HL-60 (cell line): ENCODE measurements at regions not wholly inside any gene's neighbourhood (a gene's known extent, or its start where the extent isn't known, plus 50 kb on each side); places are given as distances from the start of the nearest gene placed in this dataset.
"Not testable (repeated sequence)": the region's sequence is repeated elsewhere in the genome, so short reads cannot be mapped to it uniquely, and the experiment has no call there.

ENCODE experiments used
- DNase-seq, 2 experiments: peaks; one replicate each; pipeline ENCODE4 v3.0.0-alpha.2; 2010 to 2020; ENCODE audit warnings: low read depth in 1 of 2, low spot score in 1 of 2
- H3K27ac ChIP-seq: fragments of 250-450 bp; sonication (Bioruptor Pico); replicated peaks from 2 replicates; pipeline ENCODE4 v1.5.1; 2020; ENCODE audit warnings: mild to moderate bottlenecking, moderate library complexity
- H3K27me3 ChIP-seq: fragments of 250-450 bp; sonication (Bioruptor Pico); 2 replicates; pipeline ENCODE4 v1.5.1; 2021; ENCODE audit warnings: mild to moderate bottlenecking, moderate library complexity; ENCODE audit not compliant: insufficient read depth, poor library complexity, severe bottlenecking
- H3K4me3 ChIP-seq: replicated peaks from 2 replicates; pipeline ENCODE4 v1.5.1; 2011; ENCODE audit warnings: mild to moderate bottlenecking, control low read depth, low read length; ENCODE audit not compliant: insufficient read depth
- CTCF ChIP-seq: IDR thresholded peaks from one replicate; pipeline ENCODE4 v1.5.1; 2011; ENCODE audit warnings: low read length, control low read depth, inconsistent platforms; ENCODE audit not compliant: insufficient read depth
- GABPA ChIP-seq: IDR thresholded peaks from 2 replicates; pipeline ENCODE4 v1.6.1; 2012; ENCODE audit warnings: low read depth
- POLR2AphosphoS5 ChIP-seq: IDR thresholded peaks from 2 replicates; pipeline ENCODE4 v1.6.1; 2012; ENCODE audit warnings: low read depth
- SPI1 ChIP-seq: IDR thresholded peaks from 2 replicates; pipeline ENCODE4 v1.6.1; 2012; ENCODE audit warnings: low read depth, mild to moderate bottlenecking, borderline replicate concordance
- TF ChIP-seq, protein P1 (sequence below): IDR thresholded peaks from 2 replicates; pipeline ENCODE4 v1.6.1; 2012; ENCODE audit warnings: low read depth; ENCODE audit not compliant: insufficient replicate concordance

DNA sequence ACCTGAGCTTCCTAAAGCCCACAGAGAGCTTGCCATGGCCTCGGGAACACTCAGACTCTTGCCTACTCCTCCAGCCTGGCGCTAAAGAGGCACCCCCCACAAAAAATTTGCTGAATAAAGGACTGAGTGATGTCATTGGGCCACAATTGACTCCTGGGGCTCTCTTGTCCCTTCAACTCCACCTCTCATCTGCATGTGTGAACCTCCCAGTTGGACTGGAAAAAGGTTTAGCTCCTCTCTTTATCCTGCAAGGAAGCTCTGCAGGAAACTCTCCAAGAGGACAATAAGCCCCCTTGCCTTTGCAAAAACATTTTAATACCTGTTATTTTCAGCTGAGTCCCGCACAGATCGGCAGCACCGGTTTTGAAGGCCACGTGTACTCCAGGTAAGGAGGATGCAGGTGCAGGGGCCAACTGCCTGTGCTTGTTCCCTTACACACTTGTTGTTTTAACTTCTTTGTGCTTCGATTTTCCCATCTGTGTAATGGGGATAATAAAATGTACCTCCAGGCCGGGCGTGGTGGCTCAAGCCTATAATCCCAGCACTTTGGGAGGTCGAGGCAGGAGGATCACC lies 107.3 kb downstream of the TFAP2C start:
- H3K27ac ChIP-seq: no peak overlapping the region
- H3K4me3 ChIP-seq: no peak overlapping the region
- TF ChIP-seq GABPA (no peak), SPI1 (no peak), CTCF (no peak), POLR2AphosphoS5 (no peak)
- TF ChIP-seq, protein P1, sequence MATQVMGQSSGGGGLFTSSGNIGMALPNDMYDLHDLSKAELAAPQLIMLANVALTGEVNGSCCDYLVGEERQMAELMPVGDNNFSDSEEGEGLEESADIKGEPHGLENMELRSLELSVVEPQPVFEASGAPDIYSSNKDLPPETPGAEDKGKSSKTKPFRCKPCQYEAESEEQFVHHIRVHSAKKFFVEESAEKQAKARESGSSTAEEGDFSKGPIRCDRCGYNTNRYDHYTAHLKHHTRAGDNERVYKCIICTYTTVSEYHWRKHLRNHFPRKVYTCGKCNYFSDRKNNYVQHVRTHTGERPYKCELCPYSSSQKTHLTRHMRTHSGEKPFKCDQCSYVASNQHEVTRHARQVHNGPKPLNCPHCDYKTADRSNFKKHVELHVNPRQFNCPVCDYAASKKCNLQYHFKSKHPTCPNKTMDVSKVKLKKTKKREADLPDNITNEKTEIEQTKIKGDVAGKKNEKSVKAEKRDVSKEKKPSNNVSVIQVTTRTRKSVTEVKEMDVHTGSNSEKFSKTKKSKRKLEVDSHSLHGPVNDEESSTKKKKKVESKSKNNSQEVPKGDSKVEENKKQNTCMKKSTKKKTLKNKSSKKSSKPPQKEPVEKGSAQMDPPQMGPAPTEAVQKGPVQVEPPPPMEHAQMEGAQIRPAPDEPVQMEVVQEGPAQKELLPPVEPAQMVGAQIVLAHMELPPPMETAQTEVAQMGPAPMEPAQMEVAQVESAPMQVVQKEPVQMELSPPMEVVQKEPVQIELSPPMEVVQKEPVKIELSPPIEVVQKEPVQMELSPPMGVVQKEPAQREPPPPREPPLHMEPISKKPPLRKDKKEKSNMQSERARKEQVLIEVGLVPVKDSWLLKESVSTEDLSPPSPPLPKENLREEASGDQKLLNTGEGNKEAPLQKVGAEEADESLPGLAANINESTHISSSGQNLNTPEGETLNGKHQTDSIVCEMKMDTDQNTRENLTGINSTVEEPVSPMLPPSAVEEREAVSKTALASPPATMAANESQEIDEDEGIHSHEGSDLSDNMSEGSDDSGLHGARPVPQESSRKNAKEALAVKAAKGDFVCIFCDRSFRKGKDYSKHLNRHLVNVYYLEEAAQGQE: no peak
- peaks cover 11% of the 10 kb centered on the region for H3K27me3 ChIP-seq
- no peak for DNase-seq

GRCh38 chr20:56744325-56744821 lies 115.3 kb downstream of the TFAP2C start:
- H3K27ac ChIP-seq, DNase-seq, H3K4me3 ChIP-seq, H3K27me3 ChIP-seq: not testable (repeated sequence)

DNA sequence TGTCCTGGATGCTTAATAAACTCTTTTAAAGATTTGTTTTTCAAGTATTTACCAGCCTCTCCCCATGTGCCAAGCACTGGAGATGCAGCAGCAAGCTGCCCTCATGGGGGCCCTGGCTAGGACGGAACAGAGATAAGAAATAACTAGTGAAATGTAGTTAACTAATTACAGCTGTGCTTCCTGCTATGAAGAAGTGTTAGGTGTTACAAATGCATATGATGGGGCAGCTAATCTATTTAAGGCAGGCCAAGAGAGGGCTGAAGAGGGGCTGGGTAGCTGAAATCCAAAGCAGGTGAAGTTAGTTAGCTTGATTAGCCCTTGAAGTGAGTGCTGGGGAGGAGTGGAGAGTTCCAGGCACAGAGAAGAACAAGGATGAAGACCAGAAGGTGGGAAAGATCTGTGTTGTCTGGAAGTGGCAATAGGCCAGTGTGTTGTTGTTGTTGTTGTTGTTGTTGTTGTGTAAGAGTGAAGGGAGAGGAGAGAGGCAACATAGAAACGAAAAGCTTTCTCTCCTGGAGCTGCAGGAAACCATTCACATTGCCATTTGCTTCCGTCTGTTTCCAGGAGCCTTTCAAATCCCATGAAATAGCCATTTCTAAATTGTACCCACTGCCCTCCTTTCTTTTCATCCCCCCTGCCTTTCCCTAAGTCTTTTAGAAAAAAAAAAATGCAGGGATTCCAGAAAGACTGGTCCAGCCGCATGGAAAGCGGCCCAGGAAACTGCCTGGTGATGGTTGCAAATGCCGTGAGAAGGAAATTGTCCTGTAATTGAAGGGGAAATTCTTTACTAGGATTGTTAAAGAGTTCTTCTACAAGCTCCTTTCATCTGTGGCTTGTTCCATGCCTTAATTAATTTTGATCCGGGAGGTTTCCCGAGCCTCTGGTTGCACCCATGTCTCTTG lies 119.6 kb downstream of the TFAP2C start:
- Histone ChIP-seq H3K4me3 (no peak overlapping the region), H3K27me3 (no peaks in the 10 kb centered on the region), H3K27ac (no peak overlapping the region)
- DNase-seq: no peak
- TF ChIP-seq POLR2AphosphoS5: no peak
- TF ChIP-seq SPI1: no peak
- TF ChIP-seq, protein P1: no peak
- TF ChIP-seq GABPA: no peak
- TF ChIP-seq CTCF: no peak

DNA sequence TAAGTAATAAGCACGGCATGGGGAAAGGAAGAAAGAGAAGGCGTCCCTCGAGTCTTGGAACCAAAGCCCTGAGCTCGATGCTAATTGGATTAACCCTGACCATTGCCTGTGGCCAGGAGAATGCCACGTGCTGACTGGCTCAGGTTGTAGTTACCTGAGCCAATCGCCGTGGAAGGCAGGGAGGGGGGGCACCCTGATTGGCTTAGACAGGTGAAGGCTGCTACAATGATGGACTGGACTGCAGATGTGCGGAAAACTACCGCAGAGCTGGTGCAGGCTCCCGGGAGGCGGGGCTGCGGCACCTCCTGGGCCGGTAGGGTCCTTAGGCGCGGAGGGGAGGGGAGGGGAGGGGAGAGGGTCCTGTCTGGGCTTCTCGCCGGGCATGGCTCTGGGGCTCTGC lies 121.3 kb downstream of the TFAP2C start:
- no peak for TF ChIP-seq GABPA
- TF ChIP-seq POLR2AphosphoS5: no peak
- TF ChIP-seq CTCF: no peak
- TF ChIP-seq, protein P1: no peak
- no peak for TF ChIP-seq SPI1
- Histone ChIP-seq H3K4me3 (no peak overlapping the region), H3K27me3 (no peaks in the 10 kb centered on the region), H3K27ac (no peak overlapping the region)
- no peak for DNase-seq
